GM12872 (cell line): ENCODE measurements at regions not wholly inside any gene's neighbourhood (a gene's known extent, or its start where the extent isn't known, plus 50 kb on each side); places are given as distances from the start of the nearest gene placed in this dataset.

Experiments
- TF ChIP-seq, protein P1 (sequence below): IDR thresholded peaks from 3 replicates; pipeline ENCODE4 v1.5.1; 2011; ENCODE audit warnings: low read depth, mild to moderate bottlenecking, low read length, moderate library complexity; ENCODE audit not compliant: insufficient read depth

DNA sequence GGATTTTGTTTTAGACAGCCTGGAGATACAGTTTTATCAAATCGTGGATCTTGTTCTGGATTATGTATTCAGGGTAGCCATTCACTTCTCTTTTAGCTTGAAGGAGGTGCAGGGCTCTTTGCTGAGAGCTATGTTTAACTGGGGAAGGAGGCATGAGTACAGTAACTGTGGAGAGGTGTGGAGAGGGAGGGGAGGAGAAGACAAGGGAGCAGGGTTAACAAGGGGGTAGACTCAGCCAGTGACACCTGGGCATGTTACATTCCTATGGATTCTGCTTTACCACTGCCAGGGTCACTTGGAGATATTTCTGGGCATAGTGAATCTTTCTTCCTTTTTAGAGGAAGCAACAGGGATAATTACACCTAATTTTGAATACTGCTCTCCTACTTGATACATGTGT, 536.0 kb downstream of the TMEM135 start:
- TF ChIP-seq, protein P1, sequence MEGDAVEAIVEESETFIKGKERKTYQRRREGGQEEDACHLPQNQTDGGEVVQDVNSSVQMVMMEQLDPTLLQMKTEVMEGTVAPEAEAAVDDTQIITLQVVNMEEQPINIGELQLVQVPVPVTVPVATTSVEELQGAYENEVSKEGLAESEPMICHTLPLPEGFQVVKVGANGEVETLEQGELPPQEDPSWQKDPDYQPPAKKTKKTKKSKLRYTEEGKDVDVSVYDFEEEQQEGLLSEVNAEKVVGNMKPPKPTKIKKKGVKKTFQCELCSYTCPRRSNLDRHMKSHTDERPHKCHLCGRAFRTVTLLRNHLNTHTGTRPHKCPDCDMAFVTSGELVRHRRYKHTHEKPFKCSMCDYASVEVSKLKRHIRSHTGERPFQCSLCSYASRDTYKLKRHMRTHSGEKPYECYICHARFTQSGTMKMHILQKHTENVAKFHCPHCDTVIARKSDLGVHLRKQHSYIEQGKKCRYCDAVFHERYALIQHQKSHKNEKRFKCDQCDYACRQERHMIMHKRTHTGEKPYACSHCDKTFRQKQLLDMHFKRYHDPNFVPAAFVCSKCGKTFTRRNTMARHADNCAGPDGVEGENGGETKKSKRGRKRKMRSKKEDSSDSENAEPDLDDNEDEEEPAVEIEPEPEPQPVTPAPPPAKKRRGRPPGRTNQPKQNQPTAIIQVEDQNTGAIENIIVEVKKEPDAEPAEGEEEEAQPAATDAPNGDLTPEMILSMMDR, result no peak

DNA sequence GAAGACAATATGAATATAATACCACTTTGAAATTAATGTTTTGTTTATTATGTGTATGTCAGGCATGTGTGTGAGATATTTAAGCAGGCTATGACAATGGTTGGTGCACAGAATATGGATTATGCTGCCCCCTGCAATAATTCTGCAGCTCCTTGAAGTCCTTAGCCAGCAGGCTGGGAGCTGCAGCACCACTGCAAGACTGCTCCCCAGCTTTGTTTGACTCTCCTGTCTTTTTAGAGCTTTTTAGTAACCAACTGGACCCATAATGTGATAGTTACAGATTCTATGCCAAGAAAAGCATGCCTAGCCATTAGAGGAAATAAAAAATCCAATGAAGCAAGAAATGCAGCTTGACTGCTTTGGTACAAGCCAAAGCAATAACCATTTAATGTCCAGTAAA, 535.1 kb downstream of the TMEM135 start:
- TF ChIP-seq, protein P1, result no peak

DNA sequence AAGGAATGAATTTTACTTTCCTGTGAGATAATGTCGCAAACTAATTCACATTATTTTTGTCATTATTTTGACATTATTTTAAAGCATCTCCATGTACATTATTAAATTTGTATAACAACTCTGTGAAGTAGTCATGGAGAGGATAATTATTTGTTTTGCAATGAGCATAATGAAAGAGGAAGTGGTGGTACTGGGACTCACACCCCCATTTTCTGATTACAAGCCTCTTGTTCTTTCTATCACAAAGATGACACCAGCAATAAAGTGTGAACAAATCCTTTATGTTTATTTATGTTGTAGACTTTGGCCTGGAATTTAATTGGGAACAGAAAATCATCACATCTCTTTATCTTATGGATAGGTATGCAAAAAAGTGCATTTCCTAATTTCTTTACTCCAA, 522.6 kb downstream of the TMEM135 start:
- TF ChIP-seq, protein P1, result no peak

DNA sequence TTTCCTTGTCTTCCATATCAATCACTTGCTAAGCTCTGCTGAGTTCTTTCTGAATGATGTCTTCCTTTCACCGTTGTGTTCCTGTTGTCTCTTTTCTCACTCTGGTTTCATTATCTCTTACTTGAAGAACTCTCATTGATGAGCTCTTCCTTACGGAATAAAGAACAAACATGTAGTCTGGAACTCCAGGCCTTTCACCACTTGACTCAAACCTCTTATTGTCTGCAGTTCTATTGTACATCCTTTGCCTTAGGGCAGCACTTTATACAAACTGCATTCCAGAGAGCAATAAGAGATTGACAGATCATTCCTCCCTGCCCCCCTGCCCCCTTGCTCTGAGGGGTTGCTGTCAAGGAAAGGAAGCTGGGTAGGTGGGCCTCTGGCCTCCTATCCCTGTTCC, 517.4 kb downstream of the TMEM135 start:
- TF ChIP-seq, protein P1, result no peak

DNA sequence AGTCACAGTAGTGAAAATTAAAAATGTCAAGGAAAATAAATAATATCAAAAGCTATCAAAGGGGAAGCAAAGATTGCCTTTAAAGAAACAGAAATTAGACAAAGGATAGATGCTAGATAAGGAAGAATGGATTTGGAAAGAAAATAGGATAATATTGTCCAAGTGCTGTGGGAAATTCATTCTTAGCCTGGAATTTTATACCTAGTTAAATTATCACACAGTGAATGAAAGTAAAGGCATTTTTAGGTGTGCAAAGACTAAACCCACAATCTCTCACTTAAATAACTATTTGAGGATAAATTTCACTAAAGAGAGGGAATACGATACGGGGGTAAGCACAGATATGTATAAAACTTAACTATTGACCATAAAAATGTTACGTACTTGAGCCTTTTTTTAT, 511.1 kb downstream of the TMEM135 start:
- TF ChIP-seq, protein P1, result no peak

DNA sequence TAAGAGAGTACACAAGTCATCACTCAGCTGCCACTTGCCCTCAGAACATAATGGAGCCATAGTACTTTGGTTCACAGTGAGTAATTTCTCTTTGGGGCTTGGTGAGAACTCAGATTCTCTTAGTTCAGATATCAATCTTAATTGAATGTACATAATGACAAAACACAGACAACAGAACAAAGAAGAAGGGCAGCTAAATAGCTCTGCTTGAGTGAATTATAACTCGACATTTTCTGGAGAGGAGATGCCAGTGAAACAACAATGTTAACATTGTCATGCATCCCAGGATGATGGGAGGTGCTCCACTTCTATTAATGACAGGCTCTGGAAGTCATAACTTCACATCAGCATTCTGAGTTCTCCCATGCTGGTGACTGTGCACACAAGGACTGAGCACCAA, 508.1 kb downstream of the TMEM135 start:
- TF ChIP-seq, protein P1, result no peak

DNA sequence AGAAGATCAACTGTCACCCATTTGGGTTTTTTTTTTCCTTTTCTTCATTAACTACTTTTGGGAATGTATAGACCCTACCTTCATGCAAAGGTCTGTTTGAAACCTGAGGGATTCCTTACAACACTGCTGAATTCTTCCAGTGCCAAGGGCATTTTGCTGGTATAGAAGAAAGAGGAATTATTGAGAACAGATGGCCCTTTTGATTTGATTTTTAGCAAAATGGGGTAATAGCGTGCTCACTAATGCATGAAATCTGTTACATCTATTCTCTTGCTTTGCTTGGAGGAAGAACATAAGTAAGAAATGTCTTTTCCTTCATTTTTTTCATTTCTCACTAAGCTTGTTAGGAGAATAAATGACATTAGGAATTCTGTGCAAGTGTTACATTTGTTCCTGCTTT, 501.9 kb downstream of the TMEM135 start:
- TF ChIP-seq, protein P1, result no peak

DNA sequence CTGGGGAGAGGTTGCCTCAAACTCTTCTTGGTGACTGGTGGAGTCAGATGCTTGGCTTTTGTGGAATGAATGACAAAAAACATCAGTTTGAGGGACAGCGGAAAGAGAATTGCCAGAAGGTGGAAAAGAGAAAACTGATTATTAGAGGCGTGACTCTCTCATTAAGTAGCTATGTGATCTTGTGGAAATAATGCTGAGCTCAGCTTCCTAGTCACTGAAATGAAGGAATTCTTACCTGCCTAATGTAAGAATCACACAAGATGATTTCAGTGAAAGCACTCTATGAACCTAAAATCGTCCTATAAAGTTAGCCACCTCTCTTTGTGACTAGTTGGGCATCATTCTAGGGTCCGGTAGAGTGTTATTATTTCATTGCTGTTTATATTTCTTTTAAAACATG, 498.8 kb downstream of the TMEM135 start:
- TF ChIP-seq, protein P1, result no peak
